SU-DHL-6 (cell line): ENCODE measurements at regions not wholly inside any gene's neighbourhood (a gene's known extent, or its start where the extent isn't known, plus 50 kb on each side); places are given as distances from the start of the nearest gene placed in this dataset.

Experiments used
- H2AFZ ChIP-seq: fragments of 200-600 bp; sonication (generic); 2 replicates; pipeline ENCODE4 v1.6.1; 2014; ENCODE audit warnings: low read depth, mild to moderate bottlenecking, moderate library complexity, mixed read lengths, antibody characterized with exemption, low read length; ENCODE audit not compliant: severe bottlenecking
- H3F3A ChIP-seq: fragments of 200-600 bp; shearing (Covaris generic); 2 replicates; pipeline ENCODE4 v1.6.0; 2016; ENCODE audit warnings: antibody characterized with exemption, mild to moderate bottlenecking; ENCODE audit not compliant: insufficient read depth
- H3K27ac ChIP-seq: fragments of 200-600 bp; sonication (generic); 2 replicates; pipeline ENCODE4 v1.5.1; 2016; ENCODE audit warnings: low read depth, mild to moderate bottlenecking, low read length, moderate library complexity, mixed read lengths
- H3K27me3 ChIP-seq: fragments of 200-600 bp; sonication (generic), shearing (Covaris generic); 2 replicates; pipeline ENCODE4 v1.6.0; 2014; ENCODE audit warnings: mild to moderate bottlenecking, low read length
- H3K36me3 ChIP-seq: fragments of 200-600 bp; sonication (generic); 2 replicates; pipeline ENCODE4 v1.6.1; 2014; ENCODE audit warnings: mild to moderate bottlenecking, low read length, mixed read lengths
- H3K4me2 ChIP-seq: fragments of 300-600, 200-600 bp; shearing (Covaris generic), sonication (generic); 2 replicates; pipeline ENCODE4 v1.6.0; 2014; ENCODE audit warnings: low read length, low read depth, mild to moderate bottlenecking; ENCODE audit not compliant: poor library complexity, severe bottlenecking
- H3K4me3 ChIP-seq: fragments of 200-600 bp; sonication (generic); 2 replicates; pipeline ENCODE4 v1.5.1; 2014; ENCODE audit warnings: antibody characterized with exemption, low read length, mild to moderate bottlenecking, mixed read lengths; ENCODE audit not compliant: insufficient read depth, poor library complexity, severe bottlenecking
- H3K79me2 ChIP-seq: fragments of 200-600 bp; sonication (generic); 2 replicates; pipeline ENCODE4 v1.6.1; 2014; ENCODE audit warnings: mild to moderate bottlenecking, low read length, moderate library complexity; ENCODE audit not compliant: insufficient read depth
- H3K9ac ChIP-seq: fragments of 200-600 bp; sonication (generic); 2 replicates; pipeline ENCODE4 v1.7.0; 2014; ENCODE audit warnings: mild to moderate bottlenecking, low read length
- H3K9me2 ChIP-seq: fragments of 200-600 bp; sonication (generic); replicated peaks from 2 replicates; pipeline ENCODE4 v1.6.1; 2014; ENCODE audit warnings: low read length; ENCODE audit not compliant: insufficient read depth
- H3K9me3 ChIP-seq: fragments of 200-600 bp; sonication (generic); 2 replicates; pipeline ENCODE4 v1.6.1; 2014; ENCODE audit warnings: low read length, mixed read lengths; ENCODE audit not compliant: insufficient read depth
- H4K20me1 ChIP-seq: fragments of 200-600 bp; sonication (generic); 2 replicates; pipeline ENCODE4 v1.6.1; 2014; ENCODE audit warnings: low read depth, mild to moderate bottlenecking, antibody characterized with exemption, low read length, moderate library complexity, mixed read lengths
- EZH2phosphoT487 ChIP-seq: fragments of 200-600 bp; sonication (generic), shearing (Covaris generic); conservative IDR thresholded peaks from 2 replicates; pipeline ENCODE4 v1.6.1; 2018; ENCODE audit warnings: mild to moderate bottlenecking, antibody characterized with exemption, low read length, moderate library complexity, mixed read lengths
- TF ChIP-seq, protein P1 (sequence below): fragments of 200-600 bp; sonication (generic); IDR thresholded peaks from one replicate; pipeline ENCODE4 v1.5.1; 2017; ENCODE audit warnings: antibody characterized with exemption, mild to moderate bottlenecking, low read length, moderate library complexity; ENCODE audit not compliant: insufficient read depth, poor library complexity, severe bottlenecking

DNA sequence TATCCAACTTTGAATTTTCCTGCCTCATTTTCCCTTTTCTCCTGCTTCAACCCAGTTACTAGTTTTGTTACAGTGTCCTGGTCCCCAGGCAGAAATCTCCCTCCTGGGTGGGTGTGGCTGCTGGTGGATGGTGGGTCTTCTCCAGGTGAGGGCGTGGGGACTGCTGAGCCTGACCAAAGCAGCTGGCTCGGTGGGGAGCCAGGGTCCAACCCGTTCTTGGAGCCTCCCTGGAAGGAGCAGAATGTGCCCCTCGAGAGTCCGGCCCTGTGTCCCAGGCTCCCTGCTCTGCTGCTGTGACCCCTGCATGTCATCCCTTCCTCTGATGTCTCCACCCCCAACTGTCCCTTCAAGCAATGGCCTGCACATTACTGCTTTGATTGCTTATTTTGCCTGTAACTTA lies 86.6 kb upstream of the TCERG1L start:
- Histone ChIP-seq H3K9me3 (no peaks in the 10 kb centered on the region), H3K4me3 (no peak overlapping the region), H2AFZ (no peak overlapping the region), H3K4me2 (no peak overlapping the region), H3F3A (no peaks in the 10 kb centered on the region), H3K79me2 (no peaks in the 10 kb centered on the region), H4K20me1 (no peaks in the 10 kb centered on the region), H3K27ac (no peak overlapping the region), H3K9me2 (no peaks in the 10 kb centered on the region), H3K27me3 (no peaks in the 10 kb centered on the region), H3K9ac (no peak overlapping the region), H3K36me3 (no peaks in the 10 kb centered on the region)
- TF ChIP-seq, protein P1, sequence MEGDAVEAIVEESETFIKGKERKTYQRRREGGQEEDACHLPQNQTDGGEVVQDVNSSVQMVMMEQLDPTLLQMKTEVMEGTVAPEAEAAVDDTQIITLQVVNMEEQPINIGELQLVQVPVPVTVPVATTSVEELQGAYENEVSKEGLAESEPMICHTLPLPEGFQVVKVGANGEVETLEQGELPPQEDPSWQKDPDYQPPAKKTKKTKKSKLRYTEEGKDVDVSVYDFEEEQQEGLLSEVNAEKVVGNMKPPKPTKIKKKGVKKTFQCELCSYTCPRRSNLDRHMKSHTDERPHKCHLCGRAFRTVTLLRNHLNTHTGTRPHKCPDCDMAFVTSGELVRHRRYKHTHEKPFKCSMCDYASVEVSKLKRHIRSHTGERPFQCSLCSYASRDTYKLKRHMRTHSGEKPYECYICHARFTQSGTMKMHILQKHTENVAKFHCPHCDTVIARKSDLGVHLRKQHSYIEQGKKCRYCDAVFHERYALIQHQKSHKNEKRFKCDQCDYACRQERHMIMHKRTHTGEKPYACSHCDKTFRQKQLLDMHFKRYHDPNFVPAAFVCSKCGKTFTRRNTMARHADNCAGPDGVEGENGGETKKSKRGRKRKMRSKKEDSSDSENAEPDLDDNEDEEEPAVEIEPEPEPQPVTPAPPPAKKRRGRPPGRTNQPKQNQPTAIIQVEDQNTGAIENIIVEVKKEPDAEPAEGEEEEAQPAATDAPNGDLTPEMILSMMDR: no peak
- TF ChIP-seq EZH2phosphoT487: no peak

DNA sequence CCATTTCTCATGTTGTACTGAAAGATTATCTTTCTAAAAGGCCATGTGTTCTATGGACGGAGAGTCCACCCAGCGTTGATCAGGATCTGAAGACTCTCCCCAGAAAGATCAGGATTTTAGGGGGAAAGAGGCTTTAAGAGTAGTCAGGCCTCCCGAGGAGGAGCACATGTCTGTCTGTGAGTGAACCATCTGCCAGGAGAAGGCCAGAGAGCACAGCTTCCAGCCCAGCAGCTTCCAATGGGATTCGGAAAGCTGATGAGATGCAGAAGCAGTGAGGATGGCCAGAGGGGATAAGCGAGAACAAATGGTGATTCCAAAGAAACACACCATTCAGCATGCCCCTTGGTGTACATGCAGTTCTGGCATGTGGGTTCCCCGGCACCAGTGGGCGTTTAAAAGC lies 88.5 kb upstream of the TCERG1L start:
- no peaks in the 10 kb centered on the region for H3K36me3 ChIP-seq
- H3K27ac ChIP-seq: no peak overlapping the region
- no peaks in the 10 kb centered on the region for H3F3A ChIP-seq
- H3K4me3 ChIP-seq: no peak overlapping the region
- no peak overlapping the region for H3K9ac ChIP-seq
- H3K9me3 ChIP-seq: no peaks in the 10 kb centered on the region
- no peaks in the 10 kb centered on the region for H4K20me1 ChIP-seq
- no peak overlapping the region for H2AFZ ChIP-seq
- no peak for TF ChIP-seq EZH2phosphoT487
- TF ChIP-seq, protein P1: no peak
- no peak overlapping the region for H3K4me2 ChIP-seq
- no peaks in the 10 kb centered on the region for H3K79me2 ChIP-seq
- no peaks in the 10 kb centered on the region for H3K9me2 ChIP-seq
- H3K27me3 ChIP-seq: no peaks in the 10 kb centered on the region

DNA sequence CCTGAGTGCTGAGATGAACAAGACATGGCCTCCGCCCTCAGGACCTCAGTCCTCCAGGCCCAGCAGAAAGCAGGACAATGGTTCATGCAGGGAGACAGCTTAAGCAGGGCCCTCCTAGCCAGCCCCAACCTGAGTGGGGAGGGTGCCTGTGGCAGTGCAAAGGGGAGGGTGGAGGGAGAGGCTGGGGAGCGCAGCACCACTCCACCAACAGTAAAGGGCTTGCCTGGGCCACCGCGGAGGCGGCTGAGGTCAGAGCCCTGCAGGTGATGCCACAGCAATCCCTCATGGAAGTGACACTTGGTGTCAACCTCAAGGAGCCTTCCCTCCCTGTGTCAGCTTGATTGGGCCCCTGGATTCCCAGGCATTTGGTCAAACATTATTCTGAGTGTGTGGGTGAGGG lies 89.0 kb upstream of the TCERG1L start:
- Histone ChIP-seq H4K20me1 (no peaks in the 10 kb centered on the region), H3K36me3 (no peaks in the 10 kb centered on the region), H3K9me3 (no peaks in the 10 kb centered on the region), H3K27ac (no peak overlapping the region), H3K4me2 (no peak overlapping the region), H3K9ac (no peak overlapping the region), H3K27me3 (no peaks in the 10 kb centered on the region), H2AFZ (no peak overlapping the region), H3K4me3 (no peak overlapping the region), H3K79me2 (no peaks in the 10 kb centered on the region), H3K9me2 (no peaks in the 10 kb centered on the region), H3F3A (no peaks in the 10 kb centered on the region)
- no peak for TF ChIP-seq EZH2phosphoT487
- TF ChIP-seq, protein P1: no peak
